ENCODE measurements at regions not wholly inside any gene's neighbourhood (a gene's known extent, or its start where the extent isn't known, plus 50 kb on each side); places are given as distances from the start of the nearest gene placed in this dataset.

GRCh38 chr4:175511861-175512260, 300.2 kb downstream of the GPM6A start:
- Histone ChIP-seq H2BK120ac (replicated peaks; ENCODE audit: low read depth, low read length) (no peak overlapping the region), H3K79me1 (ENCODE audit: low read depth, low read length) (no peaks in the 10 kb centered on the region), H3K4me1 (replicated peaks in 1 of 4; ENCODE audit: control insufficient read depth in 3 of 4, insufficient read depth in 4 of 4, low read length in 3 of 4) (no peaks in the 10 kb centered on the region), H3K18ac (ENCODE audit: extremely low read depth, low read length) (no peak overlapping the region), H4K91ac (replicated peaks; ENCODE audit: insufficient read length, low read length) (no peak overlapping the region), H2BK12ac (ENCODE audit: low read depth, low read length) (no peak overlapping the region), H3K4ac (replicated peaks; ENCODE audit: insufficient read length, low read depth, low read length) (no peak overlapping the region), H3K9me3 (ENCODE audit: insufficient read depth in 2 of 2, low read depth in 1 of 2, low read length in 1 of 2) (no peaks in the 10 kb centered on the region), H3K4me2 (ENCODE audit: insufficient read depth in 1 of 2, low read depth in 2 of 2, low read length in 2 of 2) (no peak overlapping the region), H3K36me3 (ENCODE audit: control insufficient read depth in 2 of 4, insufficient read depth in 4 of 4, low read length in 3 of 4) (no peaks in the 10 kb centered on the region), H2AFZ (ENCODE audit: low read length) (no peak overlapping the region), H3K14ac (ENCODE audit: insufficient read length) (no peak overlapping the region), H2BK5ac (ENCODE audit: low read depth, low read length) (no peak overlapping the region), H3K27me3 (replicated peaks in 1 of 4; ENCODE audit: control insufficient read depth in 3 of 4, extremely low read depth in 1 of 4, insufficient read depth in 3 of 4, low read length in 3 of 4) (no peaks in the 10 kb centered on the region), H3K23me2 (ENCODE audit: low read depth, low read length) (no peaks in the 10 kb centered on the region), H3K4me3 (ENCODE audit: extremely low read depth in 1 of 4, insufficient read depth in 2 of 4, low read depth in 3 of 4, low read length in 4 of 4) (no peak overlapping the region), H4K5ac (ENCODE audit: insufficient read length, low read depth, low read length) (no peak overlapping the region), H3K27ac (ENCODE audit: low read depth, low read length) (no peak overlapping the region), H2BK20ac (ENCODE audit: low read length) (no peak overlapping the region), H3K56ac (replicated peaks; ENCODE audit: insufficient read length, low read depth, low read length) (no peak overlapping the region), H2BK15ac (ENCODE audit: low read length) (no peak overlapping the region), H3K79me2 (ENCODE audit: control insufficient read depth in 1 of 2, insufficient read depth in 2 of 2, low read length in 2 of 2) (no peaks in the 10 kb centered on the region), H3K23ac (ENCODE audit: insufficient read length) (no peak overlapping the region), H2AK5ac (ENCODE audit: low read depth, low read length) (no peak overlapping the region), H4K20me1 (replicated peaks in 1 of 2; ENCODE audit: control insufficient read depth in 1 of 2, insufficient read depth in 2 of 2, low read length in 2 of 2) (no peaks in the 10 kb centered on the region), H4K8ac (ENCODE audit: extremely low read depth, insufficient read depth, low read length) (no peak overlapping the region), H3K9ac (replicated peaks in 1 of 4; ENCODE audit: extremely low read depth in 1 of 4, low read depth in 3 of 4, low read length in 3 of 4) (no peak overlapping the region)
- FAIRE-seq = no peak
- WGBS, 2 experiments (ENCODE audit: extremely low coverage in 1 of 2, insufficient coverage in 1 of 2, insufficient read length in 1 of 2, insufficient replicate concordance in 2 of 2, low coverage in 1 of 2, low lambda C conversion rate in 2 of 2, missing lambda C conversion rate in 1 of 2) = 92% methylated on average over 1 of the region's 1 CpG; no CpG with 5 or more reads in 1 of the 2 experiments
- TF ChIP-seq CTBP2 (IDR thresholded peaks at IDR 0.05; ENCODE audit: borderline replicate concordance, insufficient read depth, insufficient read length, low read length) = no peak
- no peak for TF ChIP-seq HDAC2 (IDR thresholded peaks at IDR 0.05; ENCODE audit: borderline replicate concordance in 1 of 2, low read depth in 2 of 2, low read length in 2 of 2)
- no peak for TF ChIP-seq SIN3A (conservative IDR thresholded peaks at IDR 0.05 in 1 of 2, IDR thresholded peaks at IDR 0.05 in 1 of 2; ENCODE audit: low read depth in 1 of 2, low read length in 2 of 2)
- TF ChIP-seq SP1 (IDR thresholded peaks at IDR 0.05; ENCODE audit: low read depth, low read length) = no peak
- ChIA-PET POLR2A (ENCODE audit: partially characterized antibody) (no interaction called here), CTCF (ENCODE audit: partially characterized antibody) (no interaction called here)
- DNase-seq (ENCODE audit: low read depth in 1 of 2, low spot score in 2 of 2) = no peak

Data from H1 (cell line).